ENCODE measurements at regions not wholly inside any gene's neighbourhood (a gene's known extent, or its start where the extent isn't known, plus 50 kb on each side); places are given as distances from the start of the nearest gene placed in this dataset.

DNA sequence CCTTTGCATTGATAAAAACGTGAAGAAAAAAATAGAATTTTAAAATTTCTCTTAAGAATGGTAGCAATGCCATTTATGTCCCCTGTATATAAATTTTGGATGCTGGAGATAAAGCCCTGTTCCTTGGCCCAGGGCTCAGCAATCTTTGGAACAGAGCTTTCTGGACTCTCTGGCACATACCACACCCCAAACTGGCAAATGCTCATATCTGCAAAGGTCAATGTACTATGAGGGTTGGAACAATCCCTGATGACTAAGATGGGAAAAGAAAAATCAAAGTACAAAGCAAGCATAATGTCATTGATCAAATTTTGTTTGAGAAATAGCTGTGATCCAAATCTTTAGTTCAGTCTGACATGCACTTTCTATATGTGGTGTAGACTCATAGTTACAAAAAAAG is 158.1 kb upstream of the HCRTR2 start:
- no peak for TF ChIP-seq Cebpa-rat (IDR thresholded peaks at IDR 0.05)
- no peaks in the 10 kb centered on the region; the same call in 1 of the 2 replicates for H3K9me3 ChIP-seq
- H3K4me1 ChIP-seq = no peaks in the 10 kb centered on the region
- H3K9ac ChIP-seq = no peak overlapping the region
- H3K27me3 ChIP-seq = no peaks in the 10 kb centered on the region
- H3K27ac ChIP-seq = no peak overlapping the region
- no peak overlapping the region for H3K4me2 ChIP-seq
- no peaks in the 10 kb centered on the region for H3K36me3 ChIP-seq
- no peak overlapping the region for H3K4me3 ChIP-seq
- H4K20me1 ChIP-seq = no peaks in the 10 kb centered on the region

DNA sequence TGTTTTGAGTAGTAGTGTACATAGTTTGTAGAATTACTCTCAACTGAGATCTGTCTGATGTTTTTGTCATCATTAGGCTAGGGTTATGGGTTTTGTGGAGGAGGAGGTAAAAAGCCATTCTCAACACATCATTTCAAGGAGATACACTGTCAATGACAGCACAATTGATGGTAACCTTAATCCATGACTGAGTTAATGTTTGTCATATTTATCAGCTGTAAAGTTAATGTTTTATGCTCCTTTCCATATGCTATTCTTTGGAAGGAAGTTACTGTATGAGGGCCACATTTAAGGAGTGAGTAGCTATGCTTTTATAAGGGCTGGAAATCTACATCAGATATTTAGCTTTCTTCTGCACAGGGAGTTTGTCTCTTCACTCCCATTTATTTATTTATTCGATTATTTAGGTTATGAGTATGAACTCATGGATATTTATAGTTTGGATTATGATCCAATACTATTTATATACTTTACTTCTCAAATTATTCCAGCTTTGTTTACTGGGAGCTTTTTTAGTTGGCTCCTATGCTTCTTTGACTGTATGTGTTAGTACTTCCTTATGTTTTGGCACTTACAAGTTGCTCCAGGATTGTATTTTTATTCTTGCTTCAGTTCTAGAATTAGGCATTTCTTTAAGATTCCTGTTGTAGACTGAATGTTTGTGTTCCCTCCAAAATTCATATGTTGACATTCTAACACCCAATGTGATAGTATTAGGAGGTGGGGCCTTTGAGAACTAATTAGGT is 156.6 kb upstream of the HCRTR2 start:
- no peaks in the 10 kb centered on the region; the same call in 1 of the 2 replicates for H3K9me3 ChIP-seq
- no peaks in the 10 kb centered on the region for H3K36me3 ChIP-seq
- no peaks in the 10 kb centered on the region for H4K20me1 ChIP-seq
- no peak overlapping the region for H3K4me3 ChIP-seq
- no peak overlapping the region for H3K4me2 ChIP-seq
- no peak for TF ChIP-seq Cebpa-rat (IDR thresholded peaks at IDR 0.05)
- no peaks in the 10 kb centered on the region for H3K4me1 ChIP-seq
- no peak overlapping the region for H3K9ac ChIP-seq
- no peaks in the 10 kb centered on the region for H3K27me3 ChIP-seq
- no peak overlapping the region for H3K27ac ChIP-seq

DNA sequence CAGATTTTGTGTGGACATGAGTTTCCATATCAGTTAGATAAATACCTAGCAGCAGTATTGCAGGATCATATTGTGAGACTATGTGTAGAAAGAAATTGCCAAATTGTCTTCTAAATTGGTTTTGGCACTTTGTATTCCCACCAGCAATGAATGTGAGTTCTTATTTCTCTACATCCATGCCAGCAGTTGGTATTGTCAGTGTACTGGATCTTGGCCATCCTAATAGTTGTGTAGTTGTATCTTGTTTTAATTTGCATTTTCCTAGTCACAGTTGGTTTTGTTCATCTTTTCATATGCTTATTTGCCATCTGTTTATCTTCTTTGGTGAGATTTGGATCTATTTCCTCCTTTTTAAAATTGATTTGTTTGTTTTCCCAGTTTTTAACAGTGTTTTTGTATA is 154.7 kb upstream of the HCRTR2 start:
- no peak overlapping the region for H3K4me3 ChIP-seq
- H4K20me1 ChIP-seq = no peaks in the 10 kb centered on the region
- no peaks in the 10 kb centered on the region for H3K27me3 ChIP-seq
- no peak overlapping the region for H3K4me2 ChIP-seq
- no peaks in the 10 kb centered on the region for H3K36me3 ChIP-seq
- H3K4me1 ChIP-seq = peaks cover 12% of the 10 kb centered on the region; the same call in 1 of the 2 replicates
- H3K27ac ChIP-seq = no peak overlapping the region
- TF ChIP-seq Cebpa-rat (IDR thresholded peaks at IDR 0.05) = no peak
- H3K9ac ChIP-seq = no peak overlapping the region
- no peaks in the 10 kb centered on the region; the same call in 1 of the 2 replicates for H3K9me3 ChIP-seq

DNA sequence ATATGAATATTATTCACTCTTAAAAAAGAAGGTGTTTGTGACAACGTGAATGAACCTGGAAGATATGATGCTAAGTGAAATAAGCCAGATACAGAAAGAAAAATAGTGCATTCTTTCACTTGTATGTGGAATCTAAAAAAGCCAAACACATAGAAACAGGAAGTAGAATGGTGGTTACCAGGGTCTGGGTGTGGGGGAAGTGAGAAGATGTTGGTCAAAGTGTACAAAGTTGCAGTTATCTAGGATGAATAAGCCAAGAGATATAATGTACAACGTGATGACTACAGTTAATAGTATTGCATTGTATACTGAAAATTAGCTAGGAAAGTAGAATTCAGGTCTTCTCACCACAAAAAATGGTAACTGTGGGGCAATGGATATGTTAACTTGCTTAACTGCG is 151.1 kb upstream of the HCRTR2 start:
- H3K4me1 ChIP-seq = peaks cover 12% of the 10 kb centered on the region; the same call in 1 of the 2 replicates
- H3K4me3 ChIP-seq = no peak overlapping the region
- no peaks in the 10 kb centered on the region for H4K20me1 ChIP-seq
- no peak overlapping the region for H3K4me2 ChIP-seq
- no peaks in the 10 kb centered on the region for H3K27me3 ChIP-seq
- H3K9me3 ChIP-seq = peaks cover 6% of the 10 kb centered on the region; the same call in 1 of the 2 replicates
- no peaks in the 10 kb centered on the region for H3K36me3 ChIP-seq
- no peak for TF ChIP-seq Cebpa-rat (IDR thresholded peaks at IDR 0.05)
- no peak overlapping the region for H3K9ac ChIP-seq
- H3K27ac ChIP-seq = no peak overlapping the region

DNA sequence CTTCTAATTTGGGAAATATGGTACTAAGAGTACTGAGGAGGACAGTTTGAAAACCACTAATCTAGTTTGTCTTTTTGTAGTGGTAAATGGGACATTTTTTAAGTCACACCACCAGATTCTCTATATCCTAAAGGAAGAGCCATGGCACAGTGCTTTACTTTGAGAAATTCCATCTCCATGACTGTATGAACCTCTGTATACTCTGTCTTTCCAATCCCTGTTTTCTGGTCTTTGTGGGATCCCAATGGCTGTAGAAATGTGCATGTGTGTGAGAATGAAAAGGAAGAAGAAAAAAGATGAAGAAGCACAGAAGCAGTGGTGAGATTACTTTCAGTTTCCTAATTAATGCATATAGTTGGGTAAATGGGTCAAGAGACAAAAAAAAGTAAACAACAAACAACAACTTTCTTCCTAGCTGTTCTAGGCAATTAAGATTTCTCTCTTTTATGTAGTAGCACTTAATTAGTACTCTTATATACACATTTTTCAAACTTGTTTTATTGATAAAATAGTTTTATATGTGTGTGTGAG is 141.2 kb upstream of the HCRTR2 start:
- Histone ChIP-seq H3K4me3 (no peak overlapping the region), H3K36me3 (no peaks in the 10 kb centered on the region), H3K9ac (no peak overlapping the region), H3K9me3 (peaks cover 30% of the 10 kb centered on the region), H3K4me1 (peaks cover 39% of the 10 kb centered on the region), H3K27me3 (no peaks in the 10 kb centered on the region), H3K4me2 (peak overlapping the region; percentile 56), H4K20me1 (no peaks in the 10 kb centered on the region), H3K27ac (peak overlapping the region; percentile 83)
- no peak for TF ChIP-seq Cebpa-rat (IDR thresholded peaks at IDR 0.05)

DNA sequence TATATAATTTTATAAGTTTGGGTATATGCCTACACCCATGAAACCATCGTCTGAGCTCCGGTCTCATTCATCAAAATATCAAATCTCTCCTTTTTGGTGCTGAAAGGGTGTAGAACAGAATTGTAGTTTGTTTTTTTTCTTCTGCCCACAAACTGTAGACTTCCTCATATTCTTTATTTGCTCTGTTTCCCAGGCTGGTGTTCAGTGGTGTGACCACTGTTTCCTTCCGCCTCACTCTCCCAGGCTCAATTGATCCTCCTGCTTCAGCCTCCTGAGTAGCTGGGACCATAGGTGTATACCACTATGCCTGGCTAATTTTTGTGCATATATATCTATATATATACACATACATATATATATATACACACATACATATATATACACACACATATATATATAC is 139.6 kb upstream of the HCRTR2 start:
- H3K36me3 ChIP-seq = no peaks in the 10 kb centered on the region
- no peaks in the 10 kb centered on the region for H3K27me3 ChIP-seq
- H3K9me3 ChIP-seq = peaks cover 29% of the 10 kb centered on the region
- H3K4me1 ChIP-seq = peaks cover 39% of the 10 kb centered on the region
- no peak overlapping the region for H3K9ac ChIP-seq
- 0 out of 2 replicates have a peak overlapping the region, but pooled peaks have one; percentile 14 for H3K4me3 ChIP-seq
- H3K4me2 ChIP-seq = peak overlapping the region; percentile 72
- TF ChIP-seq Cebpa-rat (IDR thresholded peaks at IDR 0.05) = no peak
- peak overlapping the region; percentile 83 for H3K27ac ChIP-seq
- H4K20me1 ChIP-seq = no peaks in the 10 kb centered on the region

DNA sequence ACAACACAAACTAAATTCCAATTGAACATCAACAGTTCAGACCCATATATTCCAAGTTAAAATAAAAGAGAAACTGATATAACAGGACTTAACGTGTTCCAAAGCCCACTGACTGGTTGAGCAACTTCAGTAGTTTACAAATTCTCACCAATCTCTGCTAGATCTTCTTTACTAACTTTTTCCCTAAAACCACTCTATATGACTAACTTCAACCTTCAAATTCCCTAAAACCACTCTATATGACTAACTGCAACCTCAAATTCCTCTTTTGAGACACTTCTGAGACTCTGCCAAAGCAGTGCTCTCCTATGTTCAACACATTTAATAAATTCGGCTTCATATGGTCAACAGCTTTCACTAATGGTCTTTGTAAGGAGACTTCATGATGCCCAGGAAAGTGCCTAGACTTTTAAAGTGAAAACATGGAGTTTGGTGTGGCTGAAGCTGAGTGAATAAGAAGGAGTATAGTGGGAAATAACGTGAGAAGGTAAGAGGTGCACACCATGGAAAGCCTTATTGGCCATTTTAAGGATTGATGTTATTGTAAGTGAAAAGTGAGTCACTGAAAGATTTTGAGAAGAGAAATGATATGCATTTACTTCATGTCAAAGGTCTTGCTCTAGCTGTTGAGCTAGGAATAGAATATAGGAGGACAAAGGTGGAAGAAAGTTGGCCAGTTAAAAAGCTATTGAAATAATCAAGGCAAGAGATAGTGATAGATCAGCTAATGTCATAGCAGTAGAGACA is 134.0 kb upstream of the HCRTR2 start:
- no peaks in the 10 kb centered on the region for H3K27me3 ChIP-seq
- H3K27ac ChIP-seq = no peak overlapping the region
- no peak for TF ChIP-seq Cebpa-rat (IDR thresholded peaks at IDR 0.05)
- no peaks in the 10 kb centered on the region for H3K36me3 ChIP-seq
- no peak overlapping the region for H3K4me3 ChIP-seq
- H3K4me2 ChIP-seq = no peak overlapping the region
- no peaks in the 10 kb centered on the region for H3K9me3 ChIP-seq
- H3K9ac ChIP-seq = no peak overlapping the region
- peaks cover 7% of the 10 kb centered on the region for H3K4me1 ChIP-seq
- no peaks in the 10 kb centered on the region for H4K20me1 ChIP-seq

DNA sequence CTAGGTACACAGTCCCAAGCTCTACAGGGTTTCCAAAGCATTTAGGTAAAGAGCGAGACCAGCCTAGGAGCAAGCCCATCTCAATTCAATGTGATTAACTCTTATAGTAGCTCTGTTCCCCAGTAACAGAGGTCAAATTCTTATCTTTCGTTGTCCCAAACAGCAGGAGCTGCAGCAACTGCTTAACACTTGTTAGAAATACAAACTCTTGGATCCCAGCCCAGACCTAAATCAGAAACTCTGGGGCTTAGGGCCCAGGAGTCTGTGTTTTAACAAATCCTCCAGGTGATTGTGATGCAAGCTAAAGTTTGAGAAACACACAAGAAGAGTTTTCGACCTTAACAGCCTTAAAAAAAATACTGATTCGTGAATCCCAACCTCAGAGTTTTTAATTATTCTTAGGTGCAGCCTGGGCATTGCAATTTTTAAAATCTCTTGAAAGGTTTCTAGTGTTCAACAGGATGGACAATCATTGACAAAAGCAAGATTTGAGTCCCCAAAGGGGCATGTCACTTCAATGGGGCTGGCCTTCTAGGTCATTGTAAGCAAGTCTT is 127.4 kb upstream of the HCRTR2 start:
- Histone ChIP-seq H3K9ac (no peak overlapping the region), H3K4me1 (peaks cover 14% of the 10 kb centered on the region), H3K4me3 (no peak overlapping the region), H4K20me1 (no peaks in the 10 kb centered on the region), H3K27ac (no peak overlapping the region), H3K27me3 (no peaks in the 10 kb centered on the region), H3K9me3 (no peaks in the 10 kb centered on the region), H3K36me3 (no peaks in the 10 kb centered on the region), H3K4me2 (peak overlapping the region; percentile 31)
- no peak for TF ChIP-seq Cebpa-rat (IDR thresholded peaks at IDR 0.05)

DNA sequence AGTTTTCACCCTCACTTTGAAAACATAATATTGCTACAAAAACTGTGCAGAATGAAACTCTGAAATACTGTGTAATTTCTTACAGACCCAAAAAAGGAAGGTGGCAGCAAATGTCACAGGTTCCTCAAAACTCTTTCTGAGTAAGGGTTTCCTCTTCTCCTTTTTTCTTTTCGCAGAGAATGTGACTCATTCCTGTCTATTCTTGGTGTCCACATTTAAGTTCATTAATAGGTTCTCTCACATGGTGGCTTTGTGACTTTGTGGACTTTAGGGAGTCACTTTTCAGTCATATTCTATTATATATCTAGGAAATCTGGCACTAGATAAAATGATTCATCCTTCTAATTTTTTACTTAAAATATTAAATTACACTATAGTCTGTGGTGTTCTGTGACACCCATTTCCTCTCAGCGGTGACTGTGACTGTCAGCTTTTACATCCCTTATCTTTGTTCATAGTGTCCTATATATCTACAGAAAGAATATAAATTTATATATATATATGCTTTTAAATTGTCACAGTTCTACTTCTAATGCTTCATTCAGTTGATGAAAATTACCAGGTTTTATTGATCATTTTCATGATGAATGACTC is 126.8 kb upstream of the HCRTR2 start:
- H3K9ac ChIP-seq = no peak overlapping the region
- no peak overlapping the region for H3K4me3 ChIP-seq
- no peak for TF ChIP-seq Cebpa-rat (IDR thresholded peaks at IDR 0.05)
- H3K4me1 ChIP-seq = peaks cover 14% of the 10 kb centered on the region
- no peak overlapping the region for H3K27ac ChIP-seq
- no peaks in the 10 kb centered on the region for H3K9me3 ChIP-seq
- H3K27me3 ChIP-seq = no peaks in the 10 kb centered on the region
- no peaks in the 10 kb centered on the region for H3K36me3 ChIP-seq
- H3K4me2 ChIP-seq = peak overlapping the region; percentile 31
- no peaks in the 10 kb centered on the region for H4K20me1 ChIP-seq
